ENCODE measurements at regions not wholly inside any gene's neighbourhood (a gene's known extent, or its start where the extent isn't known, plus 50 kb on each side); places are given as distances from the start of the nearest gene placed in this dataset.

- peak overlapping the region; percentile 56 for H3K27ac Mint-ChIP-seq
- peak overlapping the region; percentile 19 for H3K4me3 Mint-ChIP-seq
- peaks cover 8% of the 10 kb centered on the region for H3K4me1 Mint-ChIP-seq (ENCODE audit: low read depth)
- H3K9me3 Mint-ChIP-seq = no peaks in the 10 kb centered on the region
- peaks cover 2% of the 10 kb centered on the region for H3K36me3 Mint-ChIP-seq (ENCODE audit: low read depth)
- H3K27me3 Mint-ChIP-seq (ENCODE audit: low read depth) = peaks cover 4% of the 10 kb centered on the region
Measured at GRCh38 chr9:536597-537511, 304.6 kb upstream of the DMRT1 start.

GRCh38 chr9:543478-543877, 298.0 kb upstream of the DMRT1 start:
- H3K27ac Mint-ChIP-seq = no peak overlapping the region
- no peak overlapping the region for H3K4me3 Mint-ChIP-seq
- H3K27me3 Mint-ChIP-seq (ENCODE audit: low read depth) = peaks cover 11% of the 10 kb centered on the region
- peaks cover 1% of the 10 kb centered on the region for H3K4me1 Mint-ChIP-seq (ENCODE audit: low read depth)
- no peaks in the 10 kb centered on the region for H3K36me3 Mint-ChIP-seq (ENCODE audit: low read depth)
- H3K9me3 Mint-ChIP-seq = no peaks in the 10 kb centered on the region

- no peaks in the 10 kb centered on the region for H3K36me3 Mint-ChIP-seq (ENCODE audit: low read depth)
- no peak overlapping the region for H3K4me3 Mint-ChIP-seq
- peaks cover 1% of the 10 kb centered on the region for H3K4me1 Mint-ChIP-seq (ENCODE audit: low read depth)
- H3K27ac Mint-ChIP-seq = no peak overlapping the region
- H3K9me3 Mint-ChIP-seq = no peaks in the 10 kb centered on the region
- H3K27me3 Mint-ChIP-seq (ENCODE audit: low read depth) = peaks cover 11% of the 10 kb centered on the region
Measured at GRCh38 chr9:545480-545879, 296.0 kb upstream of the DMRT1 start.

GRCh38 chr9:546235-546634, 295.3 kb upstream of the DMRT1 start:
- peaks cover 11% of the 10 kb centered on the region for H3K27me3 Mint-ChIP-seq (ENCODE audit: low read depth)
- no peak overlapping the region for H3K27ac Mint-ChIP-seq
- no peak overlapping the region for H3K4me3 Mint-ChIP-seq
- no peaks in the 10 kb centered on the region for H3K36me3 Mint-ChIP-seq (ENCODE audit: low read depth)
- no peaks in the 10 kb centered on the region for H3K9me3 Mint-ChIP-seq
- peaks cover 1% of the 10 kb centered on the region for H3K4me1 Mint-ChIP-seq (ENCODE audit: low read depth)

GRCh38 chr9:546797-547223, 294.7 kb upstream of the DMRT1 start:
- Mint-ChIP-seq H3K27me3 (ENCODE audit: low read depth) (peaks cover 11% of the 10 kb centered on the region), H3K36me3 (ENCODE audit: low read depth) (no peaks in the 10 kb centered on the region), H3K9me3 (no peaks in the 10 kb centered on the region), H3K27ac (no peak overlapping the region), H3K4me3 (no peak overlapping the region), H3K4me1 (ENCODE audit: low read depth) (peaks cover 1% of the 10 kb centered on the region)

GRCh38 chr9:547314-547713, 294.2 kb upstream of the DMRT1 start:
- H3K9me3 Mint-ChIP-seq = no peaks in the 10 kb centered on the region
- H3K4me3 Mint-ChIP-seq = no peak overlapping the region
- H3K4me1 Mint-ChIP-seq (ENCODE audit: low read depth) = peaks cover 1% of the 10 kb centered on the region
- no peaks in the 10 kb centered on the region for H3K36me3 Mint-ChIP-seq (ENCODE audit: low read depth)
- H3K27ac Mint-ChIP-seq = no peak overlapping the region
- peaks cover 11% of the 10 kb centered on the region for H3K27me3 Mint-ChIP-seq (ENCODE audit: low read depth)

- Mint-ChIP-seq H3K36me3 (ENCODE audit: low read depth) (no peaks in the 10 kb centered on the region), H3K27ac (no peak overlapping the region), H3K27me3 (ENCODE audit: low read depth) (peaks cover 11% of the 10 kb centered on the region), H3K4me3 (no peak overlapping the region), H3K9me3 (no peaks in the 10 kb centered on the region), H3K4me1 (ENCODE audit: low read depth) (peaks cover 1% of the 10 kb centered on the region)
Measured at GRCh38 chr9:549455-549997, 292.0 kb upstream of the DMRT1 start.

- Mint-ChIP-seq H3K9me3 (no peaks in the 10 kb centered on the region), H3K4me3 (no peak overlapping the region), H3K36me3 (ENCODE audit: low read depth) (no peaks in the 10 kb centered on the region), H3K4me1 (ENCODE audit: low read depth) (peaks cover 1% of the 10 kb centered on the region), H3K27me3 (ENCODE audit: low read depth) (peaks cover 8% of the 10 kb centered on the region), H3K27ac (no peak overlapping the region)
Measured at GRCh38 chr9:550333-550732, 291.2 kb upstream of the DMRT1 start.

- H3K27me3 Mint-ChIP-seq (ENCODE audit: low read depth) = peaks cover 9% of the 10 kb centered on the region
- no peaks in the 10 kb centered on the region for H3K4me1 Mint-ChIP-seq (ENCODE audit: low read depth)
- no peak overlapping the region for H3K27ac Mint-ChIP-seq
- H3K4me3 Mint-ChIP-seq = no peak overlapping the region
- no peaks in the 10 kb centered on the region for H3K9me3 Mint-ChIP-seq
- no peaks in the 10 kb centered on the region for H3K36me3 Mint-ChIP-seq (ENCODE audit: low read depth)
Measured at GRCh38 chr9:551986-552929, 289.2 kb upstream of the DMRT1 start.

GRCh38 chr9:555493-555892, 286.0 kb upstream of the DMRT1 start:
- H3K4me1 Mint-ChIP-seq (ENCODE audit: low read depth) = no peaks in the 10 kb centered on the region
- no peaks in the 10 kb centered on the region for H3K36me3 Mint-ChIP-seq (ENCODE audit: low read depth)
- H3K27me3 Mint-ChIP-seq (ENCODE audit: low read depth) = peaks cover 14% of the 10 kb centered on the region
- no peak overlapping the region for H3K27ac Mint-ChIP-seq
- H3K9me3 Mint-ChIP-seq = no peaks in the 10 kb centered on the region
- H3K4me3 Mint-ChIP-seq = no peak overlapping the region

GRCh38 chr9:556199-556598, 285.3 kb upstream of the DMRT1 start:
- Mint-ChIP-seq H3K36me3 (ENCODE audit: low read depth) (no peaks in the 10 kb centered on the region), H3K9me3 (no peaks in the 10 kb centered on the region), H3K4me1 (ENCODE audit: low read depth) (no peaks in the 10 kb centered on the region), H3K27ac (no peak overlapping the region), H3K4me3 (no peak overlapping the region), H3K27me3 (ENCODE audit: low read depth) (peaks cover 14% of the 10 kb centered on the region)

- H3K9me3 Mint-ChIP-seq = no peaks in the 10 kb centered on the region
Measured at GRCh38 chr9:556675-557074, 284.8 kb upstream of the DMRT1 start.

GRCh38 chr9:557601-558201, 283.8 kb upstream of the DMRT1 start:
- Mint-ChIP-seq H3K36me3 (ENCODE audit: low read depth) (no peaks in the 10 kb centered on the region), H3K9me3 (no peaks in the 10 kb centered on the region), H3K4me1 (ENCODE audit: low read depth) (no peaks in the 10 kb centered on the region), H3K27ac (no peak overlapping the region), H3K27me3 (ENCODE audit: low read depth) (peaks cover 14% of the 10 kb centered on the region), H3K4me3 (no peak overlapping the region)

More at GRCh38 chr9:556675-557074, 284.8 kb upstream of the DMRT1 start:
- H3K4me3 Mint-ChIP-seq = no peak overlapping the region
- H3K27ac Mint-ChIP-seq = no peak overlapping the region
- H3K36me3 Mint-ChIP-seq (ENCODE audit: low read depth) = no peaks in the 10 kb centered on the region
- H3K27me3 Mint-ChIP-seq (ENCODE audit: low read depth) = peaks cover 14% of the 10 kb centered on the region
- no peaks in the 10 kb centered on the region for H3K4me1 Mint-ChIP-seq (ENCODE audit: low read depth)

GRCh38 chr9:561427-561826, 280.1 kb upstream of the DMRT1 start:
- Mint-ChIP-seq H3K27ac (no peak overlapping the region), H3K4me1 (ENCODE audit: low read depth) (no peaks in the 10 kb centered on the region), H3K27me3 (ENCODE audit: low read depth) (peaks cover 15% of the 10 kb centered on the region), H3K36me3 (ENCODE audit: low read depth) (no peaks in the 10 kb centered on the region), H3K9me3 (no peaks in the 10 kb centered on the region), H3K4me3 (no peak overlapping the region)

Measured in T-helper 1 cell treated with Interleukin-12 subunit alpha and Interleukin-12 subunit beta and Interleukin-4 antibody, amounts not matched to agents 30 μg/mL and 1 μg/mL, for 36 hours (primary cell).